ENCODE measurements at regions not wholly inside any gene's neighbourhood (a gene's known extent, or its start where the extent isn't known, plus 50 kb on each side); places are given as distances from the start of the nearest gene placed in this dataset.

DNA sequence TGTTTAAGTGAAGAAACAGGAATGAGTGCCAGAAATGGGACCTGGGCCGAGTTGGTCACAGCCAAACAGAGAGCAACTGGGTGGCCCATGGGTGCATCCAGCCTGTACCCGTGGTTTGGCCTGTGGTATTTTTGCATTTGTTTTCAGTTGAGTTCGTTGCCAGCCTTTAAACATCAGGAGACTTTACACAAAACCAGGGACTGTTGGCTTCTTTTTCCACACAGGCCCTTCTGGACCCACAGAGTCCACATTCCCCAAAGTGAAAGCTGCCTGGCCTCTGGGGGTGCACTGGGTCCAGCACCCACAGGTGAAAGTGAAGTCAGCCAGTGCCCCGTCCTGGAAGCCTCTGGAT, 54.1 kb upstream of the TNS3 start:
- no peak for DNase-seq

DNA sequence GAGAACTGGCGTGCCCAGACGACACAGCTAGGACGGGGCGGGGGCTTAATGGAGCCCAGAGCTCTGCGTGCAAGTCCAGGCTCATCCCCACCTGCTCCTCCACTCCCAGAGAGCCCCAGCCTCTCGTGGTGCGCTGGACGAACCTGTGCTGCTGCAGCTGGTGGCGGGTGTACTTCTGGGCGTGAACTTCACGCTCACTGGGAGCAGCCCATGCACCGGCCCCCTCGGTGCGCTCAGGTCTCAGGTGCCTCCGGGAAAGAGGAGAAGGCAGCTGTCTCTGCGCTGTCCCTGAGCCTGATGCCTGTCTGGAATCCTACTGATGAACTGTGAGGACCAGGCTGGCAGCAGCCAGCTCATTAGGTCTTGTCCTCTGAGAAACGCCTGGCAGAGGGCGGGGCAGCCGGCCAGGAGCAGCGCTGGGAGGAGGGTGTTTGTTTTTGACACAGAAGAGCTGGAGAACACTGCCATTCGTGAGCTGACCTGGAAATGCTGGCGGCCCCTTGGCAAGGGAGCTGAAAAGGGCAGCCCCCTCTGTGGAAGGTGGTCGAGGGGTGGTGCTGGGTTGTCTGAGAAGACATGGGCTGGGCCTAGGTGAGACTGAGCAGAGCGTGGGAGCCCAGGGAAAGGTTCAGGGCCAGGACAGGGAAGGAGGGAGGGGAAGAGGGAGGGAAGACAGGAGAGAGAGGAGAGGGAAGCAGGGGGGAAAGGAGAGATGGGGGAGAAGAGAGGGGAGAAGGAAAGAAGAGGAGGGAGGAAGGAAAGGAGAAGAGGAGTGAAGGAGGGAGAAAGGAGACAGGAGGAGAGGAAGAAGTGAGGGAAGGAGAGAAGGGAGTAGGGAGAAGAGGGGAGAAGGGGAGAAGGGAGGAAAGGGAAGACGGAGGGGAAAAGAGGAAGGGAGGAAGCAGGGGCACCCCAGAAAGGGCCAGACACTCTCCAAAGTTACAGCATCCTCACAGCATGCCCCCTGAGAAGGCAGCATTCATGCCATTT, 53.5 kb upstream of the TNS3 start:
- no peak for DNase-seq

DNA sequence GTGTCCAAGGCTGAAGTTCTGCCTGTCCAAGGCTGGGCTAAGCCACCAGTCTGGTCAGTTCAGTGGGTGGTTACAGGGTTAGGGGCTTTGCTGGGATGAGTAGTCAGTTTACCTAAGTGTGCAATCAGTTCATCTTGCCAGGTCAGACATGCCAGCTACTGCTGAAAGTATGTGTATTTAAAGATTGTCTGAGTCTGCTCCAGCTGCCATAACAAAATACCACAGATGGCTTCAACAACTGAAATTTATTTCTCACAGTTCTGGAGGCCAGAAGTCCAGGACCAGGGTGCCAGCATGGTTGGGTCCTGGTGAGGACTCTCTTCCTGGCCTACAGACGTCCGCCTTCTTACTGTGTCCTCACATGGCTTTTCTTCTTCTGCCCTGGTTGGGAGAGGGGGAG, 52.4 kb upstream of the TNS3 start:
- no peak for DNase-seq

DNA sequence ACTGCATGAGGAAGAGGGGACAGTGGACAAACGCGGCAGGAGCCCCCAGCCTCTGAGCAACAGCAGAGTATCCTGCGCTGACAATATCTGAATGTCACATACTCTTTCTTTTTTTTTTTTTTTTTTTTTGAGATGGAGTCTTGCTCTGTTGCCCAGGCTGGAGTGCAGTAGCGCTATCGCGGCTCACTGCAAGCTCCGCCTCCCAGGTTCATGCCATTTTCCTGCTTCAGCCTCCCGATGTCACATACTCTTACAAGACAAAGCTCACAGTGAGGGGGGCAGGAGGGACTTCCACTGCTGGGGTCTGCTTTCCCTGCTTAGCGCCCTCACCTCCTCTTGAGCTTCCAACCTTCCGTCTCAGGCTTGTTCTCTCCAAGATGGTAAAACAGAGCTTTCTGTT, 51.2 kb upstream of the TNS3 start:
- no peak for DNase-seq

Data from activated T-cell treated with anti-CD3 and anti-CD28 coated beads, Interleukin-2, amount 50 U/mL, for 48 hours (primary cell).